HepG2 (cell line): ENCODE measurements at regions not wholly inside any gene's neighbourhood (a gene's known extent, or its start where the extent isn't known, plus 50 kb on each side); places are given as distances from the start of the nearest gene placed in this dataset.

ENCODE experiments used
- ATAC-seq: fragments of 200-7000 bp; cut with Tn5 transposase; 3 replicates; pipeline ENCODE4 v1.9.1; 2020; ENCODE audit warnings: mild to moderate bottlenecking, moderate library complexity
- BruUV-seq: library from RNA; stranded (reverse); fragments of 400-500 nt; replicated peaks from 2 replicates; lab custom pipeline; 2021; lab: Mats Ljungman, UMichigan
- CTCF ChIA-PET: fragments of 300-600 bp; formaldehyde crosslinking; extraction: SDS; loops from one replicate; lab custom pipeline; 2021; ENCODE audit warnings: low total read pairs, inconsistent platforms, low intra/inter-chr PET ratio; lab: Yijun Ruan, JAX
- POLR2A ChIA-PET: fragments of 350-600 bp; sonication (Branson Sonifier 250); formaldehyde crosslinking; loops from one replicate; lab custom pipeline; 2020; ENCODE audit warnings: antibody characterized with exemption, inconsistent platforms; lab: Yijun Ruan, JAX
- DNase-seq: peaks from one replicate; pipeline ENCODE4 v3.0.0-alpha.2; 2015; ENCODE audit warnings: low spot score
- FAIRE-seq: peaks from 3 replicates; lab custom pipeline; 2011; peaks lifted over from hg19 to GRCh38; lab: Jason Lieb, UNC
- H2AFZ ChIP-seq: one replicate; pipeline ENCODE4 v1.6.1; 2011; ENCODE audit warnings: low read length, inconsistent platforms
- H3K27ac ChIP-seq: fragments of 300-600 bp; 3 replicates; pipeline ENCODE4 v1.8.0; 2011; ENCODE audit warnings: mixed run types, mild to moderate bottlenecking, mixed read lengths, low read length, inconsistent platforms; ENCODE audit not compliant: insufficient read depth; ENCODE audit errors: extremely low read length
- H3K27me3 ChIP-seq, 2 experiments: fragments of 200-600 bp in 1 of 2; 2 replicates in 1 of 2; 3 replicates in 1 of 2; pipeline versions ENCODE4 v1.6.0 to v1.8.0; 2011; ENCODE audit warnings: low read length in 2 of 2, mild to moderate bottlenecking in 2 of 2, moderate library complexity in 2 of 2, inconsistent platforms in 1 of 2; ENCODE audit not compliant: insufficient read depth in 2 of 2, control insufficient read depth in 1 of 2
- H3K36me3 ChIP-seq, 2 experiments: fragments of 200-600 bp in 1 of 2; replicated peaks in 1 of 2; 2 replicates in 1 of 2; 3 replicates in 1 of 2; pipeline versions ENCODE4 v1.5.1 to v1.8.0; 2011; ENCODE audit warnings: low read length in 2 of 2, inconsistent platforms in 1 of 2; ENCODE audit not compliant: insufficient read depth in 2 of 2, control insufficient read depth in 1 of 2
- H3K4me1 ChIP-seq: 2 replicates; pipeline ENCODE4 v1.5.1; 2012; ENCODE audit warnings: low read length, inconsistent platforms; ENCODE audit not compliant: insufficient read depth
- H3K4me2 ChIP-seq: 2 replicates; pipeline ENCODE4 v1.6.0; 2011; ENCODE audit warnings: low read depth, low read length, inconsistent platforms
- H3K4me3 ChIP-seq, 3 experiments: fragments of 200-600 bp in 1 of 3; sonication (generic), shearing (Covaris generic) in 1 of 3; replicated peaks in 1 of 3; 2 replicates each; pipeline ENCODE4 v1.5.1; 2011 to 2016; ENCODE audit warnings: low read length in 3 of 3, inconsistent platforms in 2 of 3, low read depth in 2 of 3, mild to moderate bottlenecking in 2 of 3, control low read depth in 1 of 3, mixed read lengths in 1 of 3; ENCODE audit not compliant: insufficient read depth in 1 of 3
- H3K79me2 ChIP-seq: one replicate; pipeline ENCODE4 v1.6.1; 2011; ENCODE audit warnings: low read length, inconsistent platforms; ENCODE audit not compliant: insufficient read depth
- H3K9ac ChIP-seq: 2 replicates; pipeline ENCODE4 v1.6.0; 2011; ENCODE audit warnings: mild to moderate bottlenecking, low read depth, low read length, inconsistent platforms; ENCODE audit not compliant: insufficient read depth
- H3K9me3 ChIP-seq: 2 replicates; pipeline ENCODE4 v1.5.1; 2012; ENCODE audit warnings: mild to moderate bottlenecking, low read length
- H4K20me1 ChIP-seq: 2 replicates; pipeline ENCODE4 v1.6.0; 2011; ENCODE audit warnings: inconsistent platforms, mild to moderate bottlenecking, low read length, moderate library complexity; ENCODE audit not compliant: insufficient read depth
- CCAR2 ChIP-seq: fragments of 200-400 bp; formaldehyde crosslinking; optimal IDR thresholded peaks from 2 replicates; pipeline ENCODE3; 2018; ENCODE audit warnings: low read depth, mild to moderate bottlenecking, low read length, moderate library complexity
- ELK4 ChIP-seq: sonication (generic); formaldehyde crosslinking; IDR thresholded peaks from 2 replicates; pipeline ENCODE4 v1.9.0; 2021; ENCODE audit warnings: missing genetic modification reagents, borderline replicate concordance
- JUND ChIP-seq: sonication (generic); formaldehyde crosslinking; IDR thresholded peaks from 2 replicates; pipeline ENCODE4 v1.8.0; 2022; ENCODE audit warnings: mild to moderate bottlenecking, missing genetic modification reagents
- SP4 ChIP-seq: sonication (generic); formaldehyde crosslinking; IDR thresholded peaks from 2 replicates; pipeline ENCODE4 v1.8.1; 2023; ENCODE audit warnings: mild to moderate bottlenecking, missing genetic modification reagents
- SPEN ChIP-seq: sonication (generic); formaldehyde crosslinking; IDR thresholded peaks from 2 replicates; pipeline ENCODE4 v1.5.1; 2020; ENCODE audit warnings: low read depth, mild to moderate bottlenecking, missing genetic modification reagents
- STAT5B ChIP-seq: sonication (generic); formaldehyde crosslinking; IDR thresholded peaks from 2 replicates; pipeline ENCODE4 v1.4.0; 2020; ENCODE audit warnings: missing genetic modification reagents
- ZNF20 ChIP-seq: sonication (generic); formaldehyde crosslinking; IDR thresholded peaks from 2 replicates; pipeline ENCODE4 v1.4.0; 2020; ENCODE audit warnings: mild to moderate bottlenecking, moderate library complexity, missing genetic modification reagents
- ZNF207 ChIP-seq: fragments of 450-650 bp; IDR thresholded peaks from 2 replicates; pipeline ENCODE4 v1.6.1; 2016; ENCODE audit warnings: antibody characterized with exemption, borderline replicate concordance
- ZNF766 ChIP-seq: sonication (generic); formaldehyde crosslinking; IDR thresholded peaks from 2 replicates; pipeline ENCODE4 v1.5.0; 2020; ENCODE audit warnings: missing genetic modification reagents, borderline replicate concordance
- WGBS: methylation state at CpG from one replicate; pipeline ENCODE4 v1.1.6; 2017; ENCODE audit warnings: low lambda C conversion rate; 5-methylcytosine and 5-hydroxymethylcytosine counted together
- in situ Hi-C: cut with HindIII; loops from 2 replicates; pipeline ENCODE4 v1.10.0; 2017; ENCODE audit warnings: low pct_unique_long_range_greater_than_20kb; ENCODE audit not compliant: extremely low pct_ligation_motif_present
- intact Hi-C: fragments of 100-400 bp; cut with micrococcal nuclease; formaldehyde crosslinking; loops from one replicate; pipeline ENCODE4 v1.10.0; 2022; ENCODE audit not compliant: unreplicated experiment
- TF ChIP-seq, protein P1 (sequence below): IDR thresholded peaks from 2 replicates; pipeline ENCODE4 v1.6.1; 2016; ENCODE audit warnings: missing biosample characterization, missing genetic modification reagents, low read depth

DNA sequence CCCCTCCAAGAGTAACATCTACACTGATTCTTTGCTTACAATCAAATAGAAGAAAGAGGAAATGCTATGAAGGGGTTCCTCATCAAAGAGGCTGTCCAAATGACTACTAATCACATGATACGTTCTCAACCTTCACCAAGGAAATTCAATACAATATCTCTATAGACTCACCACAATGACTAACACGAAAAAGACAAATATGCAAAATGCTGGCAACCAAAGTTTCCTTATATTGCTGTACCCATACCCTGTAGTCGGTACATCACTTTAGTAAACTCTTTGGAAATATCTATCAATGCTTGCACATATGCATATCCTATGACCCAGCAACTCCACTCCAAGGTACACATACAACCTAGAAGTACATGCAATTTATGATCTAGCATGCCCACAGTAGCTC is 1296.6 kb downstream of the AACS start:
- 2% methylated on average over 3 of the region's 3 CpGs for WGBS
- no peaks in the 10 kb centered on the region for H3K27me3 ChIP-seq
- H3K27ac ChIP-seq = no peak overlapping the region
- FAIRE-seq = no peak
- H3K4me1 ChIP-seq = no peaks in the 10 kb centered on the region
- in situ Hi-C loops = no loop called here
- no peaks in the 10 kb centered on the region for H3K79me2 ChIP-seq
- H3K36me3 ChIP-seq = no peaks in the 10 kb centered on the region
- BruUV-seq = no TSS peak
- no peak for ATAC-seq
- H3K4me3 ChIP-seq = no peak overlapping the region
- no peak overlapping the region for H3K9ac ChIP-seq
- peaks cover 92% of the 10 kb centered on the region for H3K9me3 ChIP-seq
- ChIA-PET CTCF (no interaction called here), POLR2A (no interaction called here)
- no peak overlapping the region for H3K4me2 ChIP-seq
- no peak overlapping the region for H2AFZ ChIP-seq
- intact Hi-C loops = no loop called here
- DNase-seq = no peak
- no peaks in the 10 kb centered on the region for H4K20me1 ChIP-seq
- TF ChIP-seq JUND (CRISPR knock-in tag) = no peak
- no peak for TF ChIP-seq ZNF20 (CRISPR knock-in tag)
- no peak for TF ChIP-seq ELK4 (CRISPR knock-in tag)
- TF ChIP-seq ZNF766 = no peak
- no peak for TF ChIP-seq SPEN (CRISPR knock-in tag)
- no peak for TF ChIP-seq STAT5B (CRISPR knock-in tag)
- TF ChIP-seq, protein P1, sequence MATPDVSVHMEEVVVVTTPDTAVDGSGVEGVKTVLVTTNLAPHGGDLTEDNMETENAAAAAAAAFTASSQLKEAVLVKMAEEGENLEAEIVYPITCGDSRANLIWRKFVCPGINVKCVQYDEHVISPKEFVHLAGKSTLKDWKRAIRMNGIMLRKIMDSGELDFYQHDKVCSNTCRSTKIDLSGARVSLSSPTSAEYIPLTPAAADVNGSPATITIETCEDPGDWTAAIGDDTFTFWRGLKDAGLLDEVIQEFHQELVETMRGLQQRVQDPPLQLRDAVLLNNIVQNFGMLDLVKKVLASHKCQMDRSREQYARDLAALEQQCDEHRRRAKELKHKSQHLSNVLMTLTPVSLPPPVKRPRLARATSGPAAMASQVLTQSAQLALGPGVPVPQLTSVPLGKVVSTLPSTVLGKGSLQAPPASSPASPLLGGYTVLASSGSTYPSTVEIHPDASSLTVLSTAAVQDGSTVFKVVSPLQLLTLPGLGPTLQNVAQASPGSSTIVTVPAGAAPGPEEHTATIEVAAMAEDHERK (CRISPR knock-in tag) = no peak
- TF ChIP-seq ZNF207 = no peak
- TF ChIP-seq SP4 (CRISPR knock-in tag) = no peak
- no peak for TF ChIP-seq CCAR2
